Testis (tissue), 2 donors: ENCODE measurements at regions not wholly inside any gene's neighbourhood (a gene's known extent, or its start where the extent isn't known, plus 50 kb on each side); places are given as distances from the start of the nearest gene placed in this dataset.

Source experiments
- DNase-seq: peaks from one replicate; pipeline ENCODE4 v3.0.0-alpha.2; 2019
- H3K27ac ChIP-seq, 2 donors: fragments of 200-600 bp; sonication (generic); one replicate each; pipeline ENCODE4 v1.5.1; 2019
- H3K27me3 ChIP-seq: fragments of 200-600 bp; sonication (generic); one replicate; pipeline ENCODE4 v1.5.1; 2019
- H3K36me3 ChIP-seq: fragments of 200-600 bp; sonication (generic); one replicate; pipeline ENCODE4 v1.5.1; 2017; ENCODE audit warnings: low read depth; ENCODE audit errors: missing control alignments
- H3K4me1 ChIP-seq: fragments of 200-600 bp; sonication (generic); one replicate; pipeline ENCODE4 v1.5.1; 2019
- H3K4me3 ChIP-seq, 2 donors: fragments of 200-600 bp; sonication (generic); one replicate each; pipeline ENCODE4 v1.5.1; 2017 to 2019
- H3K9me3 ChIP-seq: fragments of 200-600 bp; sonication (generic); one replicate; pipeline ENCODE4 v1.5.1; 2017
- CTCF ChIP-seq, 3 experiments: fragments of 450-650 bp in 2 of 3; fragments of 200-600 bp in 1 of 3; sonication (generic) in 1 of 3; IDR thresholded peaks; one replicate each; pipeline ENCODE4 v1.5.1; 2016 to 2019; ENCODE audit warnings: antibody characterized with exemption in 3 of 3, mild to moderate bottlenecking in 2 of 3, moderate library complexity in 1 of 3
- POLR2A ChIP-seq: fragments of 450-650 bp; IDR thresholded peaks from one replicate; pipeline ENCODE4 v1.6.1; 2017; ENCODE audit warnings: antibody characterized with exemption, mild to moderate bottlenecking, moderate library complexity
- WGBS, 2 donors: methylation state at CpG; one replicate each; pipeline ENCODE4 v1.1.5; 2018; 5-methylcytosine and 5-hydroxymethylcytosine counted together
- intact Hi-C: fragments of 100-400 bp; cut with DNase I; formaldehyde crosslinking; loops from one replicate; pipeline ENCODE4 v1.15.1; 2023; ENCODE audit warnings: low total_unique reads

- WGBS, 2 donors = 84 to 94% methylated on average over 1 of the region's 1 CpG
- H3K9me3 ChIP-seq = no peaks in the 10 kb centered on the region
- H3K27ac ChIP-seq = no peak overlapping the region
- no peak for TF ChIP-seq POLR2A
- no peak for TF ChIP-seq CTCF (IDR thresholded peaks at IDR 0.05)
- no peak for DNase-seq
- no peak overlapping the region for H3K4me3 ChIP-seq
- no peaks in the 10 kb centered on the region for H3K4me1 ChIP-seq
- intact Hi-C loops = no loop called here
- no peaks in the 10 kb centered on the region for H3K36me3 ChIP-seq
- H3K27me3 ChIP-seq = no peaks in the 10 kb centered on the region
Measured at GRCh38 chr1:18049228-18049627, 58.4 kb upstream of the IGSF21 start.

- no peaks in the 10 kb centered on the region for H3K4me1 ChIP-seq
- H3K4me3 ChIP-seq = no peak overlapping the region
- TF ChIP-seq CTCF (IDR thresholded peaks at IDR 0.05) = no peak
- no peak for TF ChIP-seq POLR2A
- H3K36me3 ChIP-seq = no peaks in the 10 kb centered on the region
- 71 to 80% methylated on average over 8 of the region's 8 CpGs for WGBS, 2 donors
- H3K9me3 ChIP-seq = no peaks in the 10 kb centered on the region
- H3K27ac ChIP-seq = no peak overlapping the region
- DNase-seq = no peak
- no peaks in the 10 kb centered on the region for H3K27me3 ChIP-seq
- intact Hi-C loops = no loop called here
Measured at GRCh38 chr1:18052671-18053070, 54.9 kb upstream of the IGSF21 start.

GRCh38 chr1:18055156-18055555 is 52.4 kb upstream of the IGSF21 start:
- no peak overlapping the region for H3K27ac ChIP-seq
- DNase-seq = no peak
- no peaks in the 10 kb centered on the region for H3K27me3 ChIP-seq
- TF ChIP-seq CTCF (IDR thresholded peaks at IDR 0.05) (no peak), POLR2A (no peak)
- intact Hi-C loops = no loop called here
- no peaks in the 10 kb centered on the region for H3K4me1 ChIP-seq
- H3K36me3 ChIP-seq = no peaks in the 10 kb centered on the region
- WGBS, 2 donors = 87 to 89% methylated on average over 14 of the region's 14 CpGs
- no peak overlapping the region for H3K4me3 ChIP-seq
- H3K9me3 ChIP-seq = no peaks in the 10 kb centered on the region

- Histone ChIP-seq H3K27me3 (no peaks in the 10 kb centered on the region), H3K9me3 (no peaks in the 10 kb centered on the region), H3K36me3 (no peaks in the 10 kb centered on the region), H3K27ac (no peak overlapping the region), H3K4me1 (no peaks in the 10 kb centered on the region), H3K4me3 (no peak overlapping the region)
- DNase-seq = no peak
- 90% methylated on average over 1 of the region's 1 CpG for WGBS, 2 donors
- intact Hi-C loops = no loop called here
- TF ChIP-seq POLR2A = no peak
- no peak for TF ChIP-seq CTCF (IDR thresholded peaks at IDR 0.05)
Measured at GRCh38 chr1:18056545-18056944, 51.1 kb upstream of the IGSF21 start.

- intact Hi-C loops = no loop called here
- Histone ChIP-seq H3K4me3 (no peak overlapping the region), H3K9me3 (no peaks in the 10 kb centered on the region), H3K27ac (no peak overlapping the region), H3K27me3 (no peaks in the 10 kb centered on the region), H3K36me3 (no peaks in the 10 kb centered on the region), H3K4me1 (no peaks in the 10 kb centered on the region)
- WGBS, 2 donors = 73 to 82% methylated on average over 5 of the region's 5 CpGs
- no peak for DNase-seq
- TF ChIP-seq CTCF (IDR thresholded peaks at IDR 0.05) (no peak), POLR2A (no peak)
Measured at GRCh38 chr1:18057623-18058022, 50.0 kb upstream of the IGSF21 start.
